ENCODE measurements at regions not wholly inside any gene's neighbourhood (a gene's known extent, or its start where the extent isn't known, plus 50 kb on each side); places are given as distances from the start of the nearest gene placed in this dataset.

GRCh38 chr20:11826334-11826733 lies 91.4 kb upstream of the BTBD3 start:
- H3K36me3 ChIP-seq (ENCODE audit: insufficient read depth, low read length) = no peaks in the 10 kb centered on the region
- H3K27ac Mint-ChIP-seq (ENCODE audit: unreplicated experiment) = no peak overlapping the region
- no peak overlapping the region for H3K4me2 ChIP-seq (ENCODE audit: low read length)
- no peak overlapping the region for H3K9ac ChIP-seq (ENCODE audit: low read length)
- H3K9me3 Mint-ChIP-seq (ENCODE audit: unreplicated experiment) = peaks cover 2% of the 10 kb centered on the region
- DNase-seq (ENCODE audit: low read depth) (no peak), FAIRE-seq (no peak)
- TF ChIP-seq CTCF (IDR thresholded peaks at IDR 0.05; ENCODE audit: insufficient read depth, low read depth, low read length) = no peak
- TF ChIP-seq EZH2 (IDR thresholded peaks at IDR 0.05; ENCODE audit: insufficient read depth, low read length) = no peak
- no peaks in the 10 kb centered on the region for H3K27me3 ChIP-seq (ENCODE audit: insufficient read depth, low read length)
- peaks cover 2% of the 10 kb centered on the region for H3K27me3 Mint-ChIP-seq (ENCODE audit: low read depth, unreplicated experiment)
- H4K20me1 ChIP-seq (ENCODE audit: insufficient read depth, low read length) = no peaks in the 10 kb centered on the region
- no peaks in the 10 kb centered on the region for H3K4me1 ChIP-seq (ENCODE audit: insufficient read depth, low read length)
- no peaks in the 10 kb centered on the region for H3K36me3 Mint-ChIP-seq (ENCODE audit: low read depth, unreplicated experiment)
- H3K4me3 Mint-ChIP-seq (ENCODE audit: unreplicated experiment) = no peak overlapping the region
- no peak overlapping the region for H2AFZ ChIP-seq (ENCODE audit: low read depth, low read length)
- H3K4me1 Mint-ChIP-seq (ENCODE audit: low read depth, unreplicated experiment) = no peaks in the 10 kb centered on the region
- no peak overlapping the region for H3K27ac ChIP-seq (ENCODE audit: low read depth, low read length)
- no peak overlapping the region for H3K4me3 ChIP-seq (ENCODE audit: insufficient read depth, low read depth, low read length)
- H3K79me2 ChIP-seq (ENCODE audit: insufficient read depth, low read length) = no peaks in the 10 kb centered on the region
- H3K9me3 ChIP-seq (ENCODE audit: insufficient read depth, low read depth, low read length) = no peaks in the 10 kb centered on the region

GRCh38 chr20:11832397-11832796 lies 85.3 kb upstream of the BTBD3 start:
- TF ChIP-seq EZH2 (IDR thresholded peaks at IDR 0.05; ENCODE audit: insufficient read depth, low read length) (no peak), CTCF (IDR thresholded peaks at IDR 0.05; ENCODE audit: insufficient read depth, low read depth, low read length) (no peak)
- Histone ChIP-seq H3K36me3 (ENCODE audit: insufficient read depth, low read length) (no peaks in the 10 kb centered on the region), H3K9me3 (ENCODE audit: insufficient read depth, low read depth, low read length) (no peaks in the 10 kb centered on the region), H3K9ac (ENCODE audit: low read length) (no peak overlapping the region), H2AFZ (ENCODE audit: low read depth, low read length) (no peak overlapping the region), H3K4me3 (ENCODE audit: insufficient read depth, low read depth, low read length) (no peak overlapping the region), H3K27me3 (ENCODE audit: insufficient read depth, low read length) (no peaks in the 10 kb centered on the region), H3K4me1 (ENCODE audit: insufficient read depth, low read length) (no peaks in the 10 kb centered on the region), H3K79me2 (ENCODE audit: insufficient read depth, low read length) (no peaks in the 10 kb centered on the region), H3K27ac (ENCODE audit: low read depth, low read length) (no peak overlapping the region), H4K20me1 (ENCODE audit: insufficient read depth, low read length) (no peaks in the 10 kb centered on the region), H3K4me2 (ENCODE audit: low read length) (no peak overlapping the region)
- DNase-seq (ENCODE audit: low read depth) = no peak
- FAIRE-seq = no peak
- Mint-ChIP-seq H3K36me3 (ENCODE audit: low read depth, unreplicated experiment) (no peaks in the 10 kb centered on the region), H3K27me3 (ENCODE audit: low read depth, unreplicated experiment) (peaks cover 2% of the 10 kb centered on the region), H3K4me3 (ENCODE audit: unreplicated experiment) (no peak overlapping the region), H3K27ac (ENCODE audit: unreplicated experiment) (no peak overlapping the region), H3K4me1 (ENCODE audit: low read depth, unreplicated experiment) (no peaks in the 10 kb centered on the region), H3K9me3 (ENCODE audit: unreplicated experiment) (peaks cover 8% of the 10 kb centered on the region)

GRCh38 chr20:11832851-11833250 lies 84.8 kb upstream of the BTBD3 start:
- DNase-seq (ENCODE audit: low read depth) (no peak), FAIRE-seq (no peak)
- Histone ChIP-seq H3K27ac (ENCODE audit: low read depth, low read length) (no peak overlapping the region), H3K9ac (ENCODE audit: low read length) (no peak overlapping the region), H3K4me3 (ENCODE audit: insufficient read depth, low read depth, low read length) (no peak overlapping the region), H3K27me3 (ENCODE audit: insufficient read depth, low read length) (no peaks in the 10 kb centered on the region), H2AFZ (ENCODE audit: low read depth, low read length) (no peak overlapping the region), H3K79me2 (ENCODE audit: insufficient read depth, low read length) (no peaks in the 10 kb centered on the region), H3K36me3 (ENCODE audit: insufficient read depth, low read length) (no peaks in the 10 kb centered on the region), H3K4me2 (ENCODE audit: low read length) (no peak overlapping the region), H3K9me3 (ENCODE audit: insufficient read depth, low read depth, low read length) (no peaks in the 10 kb centered on the region), H3K4me1 (ENCODE audit: insufficient read depth, low read length) (no peaks in the 10 kb centered on the region), H4K20me1 (ENCODE audit: insufficient read depth, low read length) (no peaks in the 10 kb centered on the region)
- TF ChIP-seq CTCF (IDR thresholded peaks at IDR 0.05; ENCODE audit: insufficient read depth, low read depth, low read length) (no peak), EZH2 (IDR thresholded peaks at IDR 0.05; ENCODE audit: insufficient read depth, low read length) (no peak)
- no peaks in the 10 kb centered on the region for H3K36me3 Mint-ChIP-seq (ENCODE audit: low read depth, unreplicated experiment)
- H3K27ac Mint-ChIP-seq (ENCODE audit: unreplicated experiment) = no peak overlapping the region
- H3K9me3 Mint-ChIP-seq (ENCODE audit: unreplicated experiment) = peaks cover 8% of the 10 kb centered on the region
- H3K4me3 Mint-ChIP-seq (ENCODE audit: unreplicated experiment) = no peak overlapping the region
- peaks cover 2% of the 10 kb centered on the region for H3K27me3 Mint-ChIP-seq (ENCODE audit: low read depth, unreplicated experiment)
- no peaks in the 10 kb centered on the region for H3K4me1 Mint-ChIP-seq (ENCODE audit: low read depth, unreplicated experiment)
